ENCODE measurements at regions not wholly inside any gene's neighbourhood (a gene's known extent, or its start where the extent isn't known, plus 50 kb on each side); places are given as distances from the start of the nearest gene placed in this dataset.

DNA sequence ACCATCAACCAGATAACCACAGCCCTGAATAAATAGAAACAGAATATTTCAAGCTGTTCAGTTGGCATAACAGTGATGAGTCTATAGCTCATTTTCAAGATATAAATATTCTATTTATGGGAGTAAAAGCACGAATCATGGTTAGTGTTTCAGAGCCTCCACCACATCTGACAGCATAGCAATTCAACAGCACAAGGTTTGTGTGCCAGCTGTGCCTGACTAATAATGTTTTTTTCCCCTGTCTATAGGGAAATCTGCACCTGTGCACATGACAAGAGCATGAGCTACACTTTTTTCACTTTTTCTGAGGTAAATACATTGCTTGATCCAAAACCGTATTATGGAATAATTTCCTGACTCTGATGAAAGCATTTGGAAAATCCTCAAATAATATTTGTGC lies 251.3 kb downstream of the RPIA start:
- no peak for TF ChIP-seq EZH2 (IDR thresholded peaks at IDR 0.05; ENCODE audit: borderline replicate concordance, low read depth, low read length, poor library complexity, severe bottlenecking)
- TF ChIP-seq, protein P1, sequence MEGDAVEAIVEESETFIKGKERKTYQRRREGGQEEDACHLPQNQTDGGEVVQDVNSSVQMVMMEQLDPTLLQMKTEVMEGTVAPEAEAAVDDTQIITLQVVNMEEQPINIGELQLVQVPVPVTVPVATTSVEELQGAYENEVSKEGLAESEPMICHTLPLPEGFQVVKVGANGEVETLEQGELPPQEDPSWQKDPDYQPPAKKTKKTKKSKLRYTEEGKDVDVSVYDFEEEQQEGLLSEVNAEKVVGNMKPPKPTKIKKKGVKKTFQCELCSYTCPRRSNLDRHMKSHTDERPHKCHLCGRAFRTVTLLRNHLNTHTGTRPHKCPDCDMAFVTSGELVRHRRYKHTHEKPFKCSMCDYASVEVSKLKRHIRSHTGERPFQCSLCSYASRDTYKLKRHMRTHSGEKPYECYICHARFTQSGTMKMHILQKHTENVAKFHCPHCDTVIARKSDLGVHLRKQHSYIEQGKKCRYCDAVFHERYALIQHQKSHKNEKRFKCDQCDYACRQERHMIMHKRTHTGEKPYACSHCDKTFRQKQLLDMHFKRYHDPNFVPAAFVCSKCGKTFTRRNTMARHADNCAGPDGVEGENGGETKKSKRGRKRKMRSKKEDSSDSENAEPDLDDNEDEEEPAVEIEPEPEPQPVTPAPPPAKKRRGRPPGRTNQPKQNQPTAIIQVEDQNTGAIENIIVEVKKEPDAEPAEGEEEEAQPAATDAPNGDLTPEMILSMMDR (conservative IDR thresholded peaks at IDR 0.05; ENCODE audit: low read depth, low read length), result no peak

Measured in A673 (cell line).